Trophoblast cell (in vitro differentiated cells and primary cell): ENCODE measurements at regions not wholly inside any gene's neighbourhood (a gene's known extent, or its start where the extent isn't known, plus 50 kb on each side); places are given as distances from the start of the nearest gene placed in this dataset.

Experiments
- DNase-seq, 2 donors: peaks; one replicate each; pipeline ENCODE4 v3.0.0-alpha.2; 2016
- H2AFZ ChIP-seq: 2 replicates; pipeline ENCODE4 v1.6.1; 2013; ENCODE audit warnings: low read length, moderate library complexity, mild to moderate bottlenecking; ENCODE audit not compliant: insufficient read depth, poor library complexity
- H2AK5ac ChIP-seq: 2 replicates; pipeline ENCODE4 v1.6.1; 2013; ENCODE audit warnings: mild to moderate bottlenecking, low read length
- H2BK120ac ChIP-seq: 2 replicates; pipeline ENCODE4 v1.6.1; 2013; ENCODE audit warnings: low read length, mild to moderate bottlenecking, moderate library complexity; ENCODE audit not compliant: insufficient read depth, poor library complexity
- H2BK12ac ChIP-seq: 2 replicates; pipeline ENCODE4 v1.6.1; 2013; ENCODE audit warnings: mild to moderate bottlenecking, low read length, moderate library complexity
- H2BK5ac ChIP-seq: 2 replicates; pipeline ENCODE4 v1.6.1; 2013; ENCODE audit warnings: low read length, low read depth, moderate library complexity, mild to moderate bottlenecking; ENCODE audit not compliant: poor library complexity
- H3K14ac ChIP-seq: 2 replicates; pipeline ENCODE4 v1.6.1; 2013; ENCODE audit warnings: mild to moderate bottlenecking, low read length
- H3K18ac ChIP-seq: 2 replicates; pipeline ENCODE4 v1.6.1; 2013; ENCODE audit warnings: mild to moderate bottlenecking, low read length
- H3K23ac ChIP-seq: 2 replicates; pipeline ENCODE4 v1.6.1; 2013; ENCODE audit warnings: low read length
- H3K27ac ChIP-seq: 2 replicates; pipeline ENCODE4 v1.5.1; 2013; ENCODE audit warnings: low read depth, mild to moderate bottlenecking, inconsistent platforms, low read length, moderate library complexity
- H3K27me3 ChIP-seq: 2 replicates; pipeline ENCODE4 v1.6.1; 2013; ENCODE audit warnings: inconsistent platforms, mild to moderate bottlenecking, low read length, moderate library complexity; ENCODE audit not compliant: insufficient read depth
- H3K36me3 ChIP-seq, 2 experiments: 1 replicate in 1 of 2; 2 replicates in 1 of 2; pipeline ENCODE4 v1.6.1; 2013; ENCODE audit warnings: low read length in 2 of 2, mild to moderate bottlenecking in 2 of 2, moderate library complexity in 1 of 2; ENCODE audit not compliant: insufficient read depth in 2 of 2, control insufficient read depth in 1 of 2
- H3K4ac ChIP-seq: 2 replicates; pipeline ENCODE4 v1.6.1; 2013; ENCODE audit warnings: low read depth, mild to moderate bottlenecking, low read length, moderate library complexity
- H3K4me1 ChIP-seq, 2 experiments: 1 replicate in 1 of 2; 2 replicates in 1 of 2; pipeline ENCODE4 v1.6.1; 2013; ENCODE audit warnings: low read length in 2 of 2, mild to moderate bottlenecking in 2 of 2, moderate library complexity in 1 of 2; ENCODE audit not compliant: insufficient read depth in 2 of 2, control insufficient read depth in 1 of 2
- H3K4me2 ChIP-seq: 2 replicates; pipeline ENCODE4 v1.6.1; 2013; ENCODE audit warnings: inconsistent platforms, mild to moderate bottlenecking, low read length, moderate library complexity
- H3K4me3 ChIP-seq: 2 replicates; pipeline ENCODE4 v1.5.1; 2013; ENCODE audit warnings: mild to moderate bottlenecking, low read depth, low read length, inconsistent platforms
- H3K79me1 ChIP-seq: one replicate; pipeline ENCODE4 v1.6.1; 2013; ENCODE audit warnings: low read length
- H3K79me2 ChIP-seq: 2 replicates; pipeline ENCODE4 v1.6.1; 2013; ENCODE audit warnings: low read length, mild to moderate bottlenecking; ENCODE audit not compliant: control insufficient read depth, insufficient read depth, poor library complexity
- H3K9ac ChIP-seq: 2 replicates; pipeline ENCODE4 v1.6.1; 2013; ENCODE audit warnings: mild to moderate bottlenecking, low read length
- H3K9me3 ChIP-seq: 2 replicates; pipeline ENCODE4 v1.6.1; 2013; ENCODE audit warnings: low read depth, mild to moderate bottlenecking, control low read depth, inconsistent platforms, low read length; ENCODE audit not compliant: insufficient read depth
- H4K12ac ChIP-seq: 2 replicates; pipeline ENCODE4 v1.6.1; 2013; ENCODE audit warnings: low read depth, mild to moderate bottlenecking, low read length, moderate library complexity
- H4K8ac ChIP-seq: 2 replicates; pipeline ENCODE4 v1.6.1; 2013; ENCODE audit warnings: low read depth, mild to moderate bottlenecking, low read length, moderate library complexity
- H4K91ac ChIP-seq: one replicate; pipeline ENCODE4 v1.6.1; 2013; ENCODE audit warnings: low read depth, mild to moderate bottlenecking, low read length, moderate library complexity
- WGBS: extraction: QIAGEN DNeasy Blood & Tissue Kit; methylation state at CpG from one replicate; pipeline ENCODE4 v1.1.7; 2013; ENCODE audit warnings: missing lambda C conversion rate; ENCODE audit not compliant: insufficient read length, insufficient coverage; ENCODE audit errors: extremely low coverage; 5-methylcytosine and 5-hydroxymethylcytosine counted together

DNA sequence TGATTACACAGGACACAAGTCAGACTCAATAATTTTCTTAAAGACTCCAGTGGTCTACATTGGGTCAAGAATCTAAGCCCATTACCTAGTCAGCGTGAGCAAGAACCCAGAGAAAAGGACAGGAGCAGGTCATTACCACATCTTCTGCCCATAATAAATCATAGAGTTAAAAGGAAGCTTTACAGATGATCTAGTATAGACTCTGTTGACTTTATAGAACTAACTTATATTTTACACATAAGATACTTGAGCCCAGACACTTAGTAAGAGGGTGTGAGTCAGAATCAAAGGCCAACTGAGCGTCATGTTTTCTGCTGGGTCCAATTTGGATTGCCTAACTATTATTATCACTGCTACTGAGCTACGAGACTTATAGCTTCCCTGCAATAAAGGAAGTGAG is 206.1 kb upstream of the NPSR1 start:
- no peaks in the 10 kb centered on the region for H3K36me3 ChIP-seq
- H3K27ac ChIP-seq = no peak overlapping the region
- no peak overlapping the region for H4K8ac ChIP-seq
- no peak overlapping the region for H3K9ac ChIP-seq
- H3K14ac ChIP-seq = no peak overlapping the region
- no peaks in the 10 kb centered on the region for H3K79me1 ChIP-seq
- no peak overlapping the region for H4K91ac ChIP-seq
- H2BK5ac ChIP-seq = no peak overlapping the region
- H3K27me3 ChIP-seq = no peaks in the 10 kb centered on the region
- no peak overlapping the region for H2BK120ac ChIP-seq
- no peak overlapping the region for H2BK12ac ChIP-seq
- no peaks in the 10 kb centered on the region for H3K9me3 ChIP-seq
- H3K18ac ChIP-seq = no peak overlapping the region
- H3K4me3 ChIP-seq = no peak overlapping the region
- H2AFZ ChIP-seq = no peak overlapping the region
- H3K23ac ChIP-seq = no peak overlapping the region
- DNase-seq = no peak
- no peak overlapping the region for H4K12ac ChIP-seq
- H2AK5ac ChIP-seq = no peak overlapping the region
- no peak overlapping the region for H3K4ac ChIP-seq
- H3K79me2 ChIP-seq = no peaks in the 10 kb centered on the region
- H3K4me1 ChIP-seq = no peaks in the 10 kb centered on the region
- no peak overlapping the region for H3K4me2 ChIP-seq
- no CpG with 5 or more reads among the region's 3 CpGs for WGBS

DNA sequence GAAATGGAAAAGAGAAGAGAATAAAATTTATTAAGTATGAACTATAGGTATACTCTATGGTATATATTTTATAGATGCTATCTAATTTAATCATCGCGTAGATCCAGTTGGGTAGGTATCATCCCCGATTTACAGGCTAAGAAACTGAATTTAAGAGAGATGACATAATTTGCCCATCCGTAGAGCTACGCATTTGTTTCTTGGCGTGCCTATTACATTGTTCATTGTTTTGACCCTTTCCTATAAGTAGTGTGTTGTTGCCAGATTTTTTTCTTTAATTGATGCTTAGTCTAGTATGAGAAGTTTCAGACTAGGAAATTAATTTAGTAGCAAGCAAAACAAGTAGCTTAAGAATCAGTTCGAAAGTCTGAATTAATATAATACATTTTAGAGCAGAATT is 205.7 kb upstream of the NPSR1 start:
- no peak overlapping the region for H3K23ac ChIP-seq
- WGBS = no CpG with 5 or more reads among the region's 7 CpGs
- H3K9ac ChIP-seq = no peak overlapping the region

DNA sequence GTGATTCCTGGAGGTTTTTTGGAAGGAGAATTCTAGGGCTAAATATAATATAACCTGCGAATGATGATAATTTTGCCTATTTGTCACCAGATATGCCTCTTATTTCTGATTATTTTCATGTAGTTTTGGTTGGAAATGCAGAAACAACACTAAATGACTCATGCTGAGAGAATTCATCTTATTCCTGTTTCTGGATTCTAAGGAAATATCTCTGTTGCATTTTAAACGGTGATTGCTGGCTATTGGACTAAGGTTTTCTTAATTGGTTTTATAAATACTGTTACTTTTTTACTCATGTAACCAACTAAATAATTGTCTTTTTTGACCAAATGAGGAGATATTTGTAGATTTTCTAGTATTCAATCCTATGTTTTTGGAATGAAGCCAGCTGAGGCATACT is 204.9 kb upstream of the NPSR1 start:
- Histone ChIP-seq H3K27ac (no peak overlapping the region), H4K8ac (no peak overlapping the region), H3K23ac (no peak overlapping the region), H2BK5ac (no peak overlapping the region), H3K9ac (no peak overlapping the region), H3K79me1 (no peaks in the 10 kb centered on the region), H3K9me3 (no peaks in the 10 kb centered on the region), H3K4me3 (no peak overlapping the region), H3K27me3 (no peaks in the 10 kb centered on the region), H2AFZ (no peak overlapping the region), H3K4me2 (no peak overlapping the region), H3K4ac (no peak overlapping the region), H3K18ac (no peak overlapping the region), H3K36me3 (peaks cover 0 to 2% of the 10 kb centered on the region in 2 experiments), H3K4me1 (no peaks in the 10 kb centered on the region), H2BK12ac (no peak overlapping the region), H3K14ac (no peak overlapping the region), H2BK120ac (no peak overlapping the region), H4K91ac (no peak overlapping the region), H4K12ac (no peak overlapping the region), H3K79me2 (no peaks in the 10 kb centered on the region), H2AK5ac (no peak overlapping the region)
- DNase-seq = peak in 1 of 2 donors; percentile 39
- no CpG with 5 or more reads among the region's 2 CpGs for WGBS

More for the DNA sequence above, 205.7 kb upstream of the NPSR1 start:
- H2AFZ ChIP-seq = no peak overlapping the region
- H3K18ac ChIP-seq = no peak overlapping the region
- H3K27me3 ChIP-seq = no peaks in the 10 kb centered on the region
- H4K12ac ChIP-seq = no peak overlapping the region
- H3K27ac ChIP-seq = no peak overlapping the region
- no peak overlapping the region for H3K4me2 ChIP-seq
- no peak for DNase-seq
- no peak overlapping the region for H2BK12ac ChIP-seq
- H4K8ac ChIP-seq = no peak overlapping the region
- H3K79me1 ChIP-seq = no peaks in the 10 kb centered on the region
- H3K9me3 ChIP-seq = no peaks in the 10 kb centered on the region
- H3K79me2 ChIP-seq = no peaks in the 10 kb centered on the region
- no peak overlapping the region for H3K4ac ChIP-seq
- no peak overlapping the region for H2AK5ac ChIP-seq
- no peak overlapping the region for H3K4me3 ChIP-seq
- H4K91ac ChIP-seq = no peak overlapping the region
- H3K14ac ChIP-seq = no peak overlapping the region
- no peaks in the 10 kb centered on the region for H3K4me1 ChIP-seq
- no peak overlapping the region for H2BK5ac ChIP-seq
- H3K36me3 ChIP-seq = peaks cover 0 to 2% of the 10 kb centered on the region in 2 experiments
- H2BK120ac ChIP-seq = no peak overlapping the region

DNA sequence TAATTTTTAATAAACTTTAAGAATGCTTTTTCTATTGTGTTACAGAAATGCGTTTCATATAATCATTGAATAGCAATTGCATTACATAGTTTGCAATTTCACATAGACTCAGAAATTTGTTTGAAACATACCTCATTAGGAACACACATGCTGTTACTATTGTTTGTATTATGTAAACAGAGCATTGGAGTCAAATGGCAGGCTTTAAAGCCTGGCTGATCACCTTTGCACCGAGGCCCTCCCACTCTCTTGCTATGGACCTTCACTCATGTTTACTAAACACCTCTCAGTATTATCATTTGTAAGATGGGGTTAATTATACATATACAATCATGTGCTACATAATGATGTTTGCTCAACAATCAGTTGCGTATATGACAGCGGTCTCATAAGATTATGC is 203.6 kb upstream of the NPSR1 start:
- no peak overlapping the region for H2AK5ac ChIP-seq
- H3K4ac ChIP-seq = no peak overlapping the region
- no peak overlapping the region for H4K12ac ChIP-seq
- H2BK5ac ChIP-seq = no peak overlapping the region
- H2AFZ ChIP-seq = no peak overlapping the region
- no peak overlapping the region for H3K4me3 ChIP-seq
- no CpG with 5 or more reads among the region's 4 CpGs for WGBS
- no peaks in the 10 kb centered on the region for H3K9me3 ChIP-seq
- no peak overlapping the region for H2BK120ac ChIP-seq
- no peak overlapping the region for H4K8ac ChIP-seq
- H3K79me2 ChIP-seq = no peaks in the 10 kb centered on the region
- peaks cover 0 to 2% of the 10 kb centered on the region in 2 experiments for H3K36me3 ChIP-seq
- H3K4me1 ChIP-seq = no peaks in the 10 kb centered on the region
- DNase-seq = no peak
- H4K91ac ChIP-seq = no peak overlapping the region
- no peaks in the 10 kb centered on the region for H3K79me1 ChIP-seq
- H3K4me2 ChIP-seq = no peak overlapping the region
- no peak overlapping the region for H2BK12ac ChIP-seq
- H3K27ac ChIP-seq = no peak overlapping the region
- no peaks in the 10 kb centered on the region for H3K27me3 ChIP-seq
- no peak overlapping the region for H3K23ac ChIP-seq
- no peak overlapping the region for H3K18ac ChIP-seq
- H3K14ac ChIP-seq = no peak overlapping the region
- no peak overlapping the region for H3K9ac ChIP-seq
